Kidney (tissue), 13 donors: ENCODE measurements at regions not wholly inside any gene's neighbourhood (a gene's known extent, or its start where the extent isn't known, plus 50 kb on each side); places are given as distances from the start of the nearest gene placed in this dataset.

Experiments used
- DNase-seq, 5 donors: peaks; one replicate each; pipeline ENCODE4 v3.0.0-alpha.2; 2013 to 2020
- FAIRE-seq: peaks from 2 replicates; lab custom pipeline; 2012; peaks lifted over from hg19 to GRCh38; lab: Jason Lieb, UNC
- H3K27ac ChIP-seq, 2 donors: one replicate each; pipeline ENCODE4 v1.7.0; 2013; ENCODE audit warnings: low read depth in 2 of 2, low read length in 2 of 2, inconsistent platforms in 1 of 2
- H3K27me3 ChIP-seq: one replicate; pipeline ENCODE4 v1.7.1; 2013; ENCODE audit warnings: low read length, inconsistent platforms; ENCODE audit not compliant: control insufficient read depth, insufficient read depth
- H3K36me3 ChIP-seq, 3 donors: one replicate each; pipeline versions ENCODE4 v1.7.0 to v1.7.1; 2013; ENCODE audit warnings: low read length in 3 of 3, control low read depth in 1 of 3, inconsistent platforms in 1 of 3; ENCODE audit not compliant: insufficient read depth in 3 of 3, control insufficient read depth in 2 of 3
- H3K4me1 ChIP-seq, 3 donors: one replicate each; pipeline versions ENCODE4 v1.7.0 to v1.7.1; 2013; ENCODE audit warnings: low read length in 3 of 3, inconsistent platforms in 1 of 3, low read depth in 1 of 3; ENCODE audit not compliant: control insufficient read depth in 2 of 3, insufficient read depth in 2 of 3
- H3K4me3 ChIP-seq, 3 donors: one replicate each; pipeline versions ENCODE4 v1.7.0 to v1.8.1; 2013; ENCODE audit warnings: low read length in 3 of 3, control low read depth in 1 of 3, inconsistent platforms in 1 of 3
- H3K9ac ChIP-seq, 3 donors: one replicate each; pipeline versions ENCODE4 v1.7.0 to v1.7.1; 2013; ENCODE audit warnings: low read length in 3 of 3, control low read depth in 1 of 3, inconsistent platforms in 1 of 3
- H3K9me3 ChIP-seq, 3 donors: one replicate each; pipeline versions ENCODE4 v1.7.0 to v1.7.1; 2013; ENCODE audit warnings: low read length in 3 of 3, control low read depth in 1 of 3, inconsistent platforms in 1 of 3; ENCODE audit not compliant: control insufficient read depth in 2 of 3, insufficient read depth in 1 of 3
- CTCF ChIP-seq: IDR thresholded peaks from 3 replicates; pipeline ENCODE4 v1.5.1; 2012; ENCODE audit warnings: mild to moderate bottlenecking, moderate library complexity, borderline replicate concordance; ENCODE audit not compliant: insufficient read depth; ENCODE audit errors: extremely low read depth
- intact Hi-C: fragments of 100-400 bp; cut with DNase I; formaldehyde crosslinking; loops from one replicate; pipeline ENCODE4 v1.11.1; 2022
- donor health status: control.
- donor health status: control.
- donor health status: control.
- donor health status: control.
- donor health status: control.
- donor health status: DM: yes; HTN: yes; CAD: no.
- donor health status: Normal renal cell carcinoma (clear cell type).

GRCh38 chr2:105573490-105573889 is 171.2 kb upstream of the NCK2 start:
- Histone ChIP-seq H3K27me3 (no peaks in the 10 kb centered on the region), H3K27ac (no peak overlapping the region), H3K9ac (no peak overlapping the region), H3K4me3 (no peak overlapping the region), H3K9me3 (no peaks in the 10 kb centered on the region), H3K4me1 (peaks cover 0 to 10% (median 0%) of the 10 kb centered on the region in 3 donors), H3K36me3 (no peaks in the 10 kb centered on the region)
- intact Hi-C loops: no loop called here
- TF ChIP-seq CTCF: no peak
- FAIRE-seq (no peak), DNase-seq (no peak)

GRCh38 chr2:105571445-105571987 is 172.7 kb upstream of the FHL2 start:
- peak in 1 of 5 donors; percentile 84 for DNase-seq
- intact Hi-C loops: no loop called here
- Histone ChIP-seq H3K27me3 (no peaks in the 10 kb centered on the region), H3K27ac (no peak overlapping the region), H3K4me1 (peaks cover 0 to 8% (median 0%) of the 10 kb centered on the region in 3 donors), H3K36me3 (no peaks in the 10 kb centered on the region), H3K4me3 (no peak overlapping the region), H3K9me3 (no peaks in the 10 kb centered on the region), H3K9ac (no peak overlapping the region)
- no peak for TF ChIP-seq CTCF
- FAIRE-seq: no peak

- FAIRE-seq: no peak
Observed at GRCh38 chr2:105570757-105571156, 171.9 kb upstream of the FHL2 start.

More at GRCh38 chr2:105570757-105571156, 171.9 kb upstream of the FHL2 start:
- intact Hi-C loops: no loop called here
- Histone ChIP-seq H3K27ac (no peak overlapping the region), H3K4me1 (peaks cover 0 to 6% (median 0%) of the 10 kb centered on the region in 3 donors), H3K27me3 (no peaks in the 10 kb centered on the region), H3K9ac (no peak overlapping the region), H3K4me3 (no peak overlapping the region), H3K36me3 (no peaks in the 10 kb centered on the region), H3K9me3 (no peaks in the 10 kb centered on the region)
- DNase-seq: no peak
- no peak for TF ChIP-seq CTCF
